H1 (cell line): ENCODE measurements at regions not wholly inside any gene's neighbourhood (a gene's known extent, or its start where the extent isn't known, plus 50 kb on each side); places are given as distances from the start of the nearest gene placed in this dataset.

ENCODE experiments used
- ATF2 ChIP-seq: IDR thresholded peaks from 2 replicates; pipeline ENCODE4 v1.6.1; 2012; ENCODE audit warnings: low read length, inconsistent platforms
- CHD2 ChIP-seq: IDR thresholded peaks from 2 replicates; pipeline ENCODE4 v1.6.1; 2012; ENCODE audit warnings: low read length, improper control_type of control experiment
- CHD7 ChIP-seq: fragments of 300-600 bp; sonication (generic); IDR thresholded peaks from 2 replicates; pipeline ENCODE4 v1.7.1; 2012; ENCODE audit warnings: low read length, moderate library complexity, mild to moderate bottlenecking, inconsistent platforms; ENCODE audit not compliant: insufficient replicate concordance
- POLR2A ChIP-seq, 2 experiments: IDR thresholded peaks; 1 replicate in 1 of 2; 2 replicates in 1 of 2; pipeline ENCODE4 v1.6.1; 2011; ENCODE audit warnings: low read depth in 2 of 2, low read length in 2 of 2, mild to moderate bottlenecking in 2 of 2; ENCODE audit errors: control extremely low read depth in 1 of 2
- POLR2AphosphoS5 ChIP-seq: IDR thresholded peaks from 2 replicates; pipeline ENCODE4 v1.6.1; 2011; ENCODE audit warnings: low read depth, low read length
- RBBP5 ChIP-seq: IDR thresholded peaks from 2 replicates; pipeline ENCODE4 v1.7.1; 2012; ENCODE audit warnings: low read depth, mild to moderate bottlenecking, inconsistent platforms, low read length, moderate library complexity, borderline replicate concordance
- SRF ChIP-seq: IDR thresholded peaks from 2 replicates; pipeline ENCODE4 v1.6.1; 2011; ENCODE audit warnings: mild to moderate bottlenecking, low read depth, low read length, moderate library complexity
- TAF7 ChIP-seq: optimal IDR thresholded peaks from 2 replicates; pipeline ENCODE3; 2011; ENCODE audit warnings: low read depth, mild to moderate bottlenecking, inconsistent platforms, low read length, moderate library complexity, borderline replicate concordance

- TF ChIP-seq ATF2 (no peak), RBBP5 (no peak), SRF (no peak), POLR2A (IDR thresholded peaks at IDR 0.05; ENCODE audit: control extremely low read depth in 1 of 2, low read depth in 2 of 2, low read length in 2 of 2) (no peak), TAF7 (no peak), CHD7 (no peak), CHD2 (no peak), POLR2AphosphoS5 (no peak)
Measured at GRCh38 chr7:114048386-114049235, 129.8 kb upstream of the PPP1R3A start (continued).
